H1 (cell line): ENCODE measurements at regions not wholly inside any gene's neighbourhood (a gene's known extent, or its start where the extent isn't known, plus 50 kb on each side); places are given as distances from the start of the nearest gene placed in this dataset.

ENCODE experiments used
- CTCF ChIA-PET: fragments of 300-600 bp; sonication (Branson Sonifier 250); formaldehyde crosslinking; loops from one replicate; lab custom pipeline; 2021; ENCODE audit not compliant: partially characterized antibody; lab: Charles Lee
- POLR2A ChIA-PET: fragments of 300-600 bp; sonication (Branson Sonifier 250); formaldehyde crosslinking; loops from one replicate; lab custom pipeline; 2021; ENCODE audit warnings: inconsistent platforms; ENCODE audit not compliant: partially characterized antibody; lab: Charles Lee
- DNase-seq, 2 experiments: peaks; one replicate each; pipeline versions ENCODE4 v3.0.0 to v3.0.0-alpha.2; 2010 to 2022; ENCODE audit warnings: low spot score in 2 of 2, low read depth in 1 of 2, mixed read lengths in 1 of 2
- FAIRE-seq: peaks from 2 replicates; lab custom pipeline; 2011; peaks lifted over from hg19 to GRCh38; lab: Jason Lieb, UNC
- H2AFZ ChIP-seq: 2 replicates; pipeline ENCODE4 v1.8.1; 2012; ENCODE audit warnings: low read length, inconsistent platforms
- H2AK5ac ChIP-seq: 2 replicates; pipeline ENCODE4 v1.6.1; 2013; ENCODE audit warnings: low read depth, low read length
- H2BK120ac ChIP-seq: replicated peaks from 2 replicates; pipeline ENCODE3; 2013; ENCODE audit warnings: low read depth, low read length, inconsistent platforms
- H2BK12ac ChIP-seq: 2 replicates; pipeline ENCODE4 v1.6.1; 2013; ENCODE audit warnings: low read depth, low read length
- H2BK15ac ChIP-seq: 2 replicates; pipeline ENCODE4 v1.6.1; 2013; ENCODE audit warnings: low read length
- H2BK20ac ChIP-seq: 2 replicates; pipeline ENCODE4 v1.6.1; 2013; ENCODE audit warnings: low read length
- H2BK5ac ChIP-seq: 2 replicates; pipeline ENCODE4 v1.6.1; 2013; ENCODE audit warnings: low read depth, low read length
- H3K14ac ChIP-seq: 2 replicates; pipeline ENCODE4 v1.6.1; 2013; ENCODE audit warnings: inconsistent platforms; ENCODE audit not compliant: insufficient read length
- H3K18ac ChIP-seq: 2 replicates; pipeline ENCODE4 v1.6.1; 2013; ENCODE audit warnings: low read length; ENCODE audit errors: extremely low read depth
- H3K23ac ChIP-seq: 2 replicates; pipeline ENCODE4 v1.6.1; 2013; ENCODE audit warnings: inconsistent platforms; ENCODE audit not compliant: insufficient read length
- H3K23me2 ChIP-seq: 2 replicates; pipeline ENCODE4 v1.6.1; 2013; ENCODE audit warnings: low read depth, low read length
- H3K27ac ChIP-seq: 2 replicates; pipeline ENCODE4 v1.6.1; 2011; ENCODE audit warnings: low read depth, low read length, inconsistent platforms
- H3K27me3 ChIP-seq, 4 experiments: replicated peaks in 1 of 4; 1 replicate in 1 of 4; 2 replicates in 3 of 4; pipeline versions ENCODE4 v1.6.1 to v1.8.1; 2011 to 2013; ENCODE audit warnings: low read length in 3 of 4, mild to moderate bottlenecking in 3 of 4, inconsistent platforms in 2 of 4, mixed read lengths in 2 of 4, moderate library complexity in 1 of 4; ENCODE audit not compliant: control insufficient read depth in 3 of 4, insufficient read depth in 3 of 4; ENCODE audit errors: extremely low read depth in 1 of 4
- H3K36me3 ChIP-seq, 4 experiments: 2 replicates each; pipeline versions ENCODE4 v1.6.1 to v1.8.1; 2011 to 2013; ENCODE audit warnings: mild to moderate bottlenecking in 4 of 4, low read length in 3 of 4, moderate library complexity in 2 of 4, control low read depth in 1 of 4, inconsistent platforms in 1 of 4; ENCODE audit not compliant: insufficient read depth in 4 of 4, control insufficient read depth in 2 of 4
- H3K4ac ChIP-seq: replicated peaks from 2 replicates; pipeline ENCODE3; 2013; ENCODE audit warnings: low read length, low read depth, mixed read lengths, inconsistent platforms; ENCODE audit not compliant: insufficient read length
- H3K4me1 ChIP-seq, 4 experiments: replicated peaks in 1 of 4; 1 replicate in 1 of 4; 2 replicates in 3 of 4; pipeline versions ENCODE4 v1.6.1 to v1.8.1; 2011 to 2013; ENCODE audit warnings: low read length in 3 of 4, inconsistent platforms in 2 of 4, mixed read lengths in 1 of 4; ENCODE audit not compliant: insufficient read depth in 4 of 4, control insufficient read depth in 3 of 4
- H3K4me2 ChIP-seq, 2 experiments: 2 replicates each; pipeline versions ENCODE4 v1.6.1 to v1.8.1; 2011 to 2013; ENCODE audit warnings: low read depth in 2 of 2, low read length in 2 of 2, control low read depth in 1 of 2, inconsistent platforms in 1 of 2, mild to moderate bottlenecking in 1 of 2; ENCODE audit not compliant: insufficient read depth in 1 of 2
- H3K4me3 ChIP-seq, 4 experiments: fragments of 200-600, 300-600 bp in 1 of 4; sonication (generic), shearing (Covaris generic), sonication (Bioruptor Twin) in 1 of 4; 2 replicates each; pipeline versions ENCODE4 v1.5.1 to v1.8.1; 2011 to 2016; ENCODE audit warnings: low read length in 4 of 4, low read depth in 3 of 4, control low read depth in 2 of 4, inconsistent platforms in 2 of 4, mild to moderate bottlenecking in 2 of 4, mixed read lengths in 1 of 4, moderate library complexity in 1 of 4; ENCODE audit not compliant: insufficient read depth in 2 of 4; ENCODE audit errors: extremely low read depth in 1 of 4
- H3K56ac ChIP-seq: replicated peaks from 2 replicates; pipeline ENCODE3; 2013; ENCODE audit warnings: low read depth, mild to moderate bottlenecking, mixed read lengths, low read length, inconsistent platforms; ENCODE audit not compliant: insufficient read length
- H3K79me1 ChIP-seq: 2 replicates; pipeline ENCODE4 v1.6.1; 2013; ENCODE audit warnings: low read depth, low read length, control low read depth
- H3K79me2 ChIP-seq, 2 experiments: 2 replicates each; pipeline versions ENCODE4 v1.6.1 to v1.8.1; 2012 to 2013; ENCODE audit warnings: low read length in 2 of 2, mild to moderate bottlenecking in 2 of 2, inconsistent platforms in 1 of 2; ENCODE audit not compliant: insufficient read depth in 2 of 2, control insufficient read depth in 1 of 2
- H3K9ac ChIP-seq, 4 experiments: replicated peaks in 1 of 4; 1 replicate in 1 of 4; 2 replicates in 3 of 4; pipeline versions ENCODE4 v1.6.1 to v1.8.1; 2011 to 2013; ENCODE audit warnings: low read depth in 3 of 4, low read length in 3 of 4, control low read depth in 2 of 4, mild to moderate bottlenecking in 2 of 4, moderate library complexity in 2 of 4, inconsistent platforms in 1 of 4; ENCODE audit errors: extremely low read depth in 1 of 4
- H3K9me3 ChIP-seq, 2 experiments: 2 replicates each; pipeline versions ENCODE4 v1.6.1 to v1.8.1; 2012 to 2013; ENCODE audit warnings: mild to moderate bottlenecking in 2 of 2, moderate library complexity in 2 of 2, control low read depth in 1 of 2, inconsistent platforms in 1 of 2, low read depth in 1 of 2, low read length in 1 of 2, mixed read lengths in 1 of 2; ENCODE audit not compliant: insufficient read depth in 2 of 2
- H4K20me1 ChIP-seq, 2 experiments: replicated peaks in 1 of 2; 2 replicates each; pipeline versions ENCODE3 to v1.8.1; 2011 to 2013; ENCODE audit warnings: inconsistent platforms in 2 of 2, low read length in 2 of 2, mild to moderate bottlenecking in 1 of 2; ENCODE audit not compliant: insufficient read depth in 2 of 2, control insufficient read depth in 1 of 2
- H4K5ac ChIP-seq: 2 replicates; pipeline ENCODE4 v1.6.1; 2013; ENCODE audit warnings: low read length, low read depth, mixed read lengths, inconsistent platforms; ENCODE audit not compliant: insufficient read length
- H4K8ac ChIP-seq: 2 replicates; pipeline ENCODE4 v1.8.0; 2013; ENCODE audit warnings: mild to moderate bottlenecking, moderate library complexity, low read length, inconsistent platforms; ENCODE audit not compliant: insufficient read depth; ENCODE audit errors: extremely low read depth
- H4K91ac ChIP-seq: replicated peaks from 2 replicates; pipeline ENCODE3; 2013; ENCODE audit warnings: low read length, mixed read lengths, inconsistent platforms; ENCODE audit not compliant: insufficient read length
- ATF2 ChIP-seq: IDR thresholded peaks from 2 replicates; pipeline ENCODE4 v1.6.1; 2012; ENCODE audit warnings: low read length, inconsistent platforms
- CBX5 ChIP-seq: fragments of 300-800, 300-1000 bp; sonication (generic); IDR thresholded peaks from 2 replicates; pipeline ENCODE4 v1.7.1; 2016; ENCODE audit warnings: antibody characterized with exemption, low read length, low read depth
- CREB1 ChIP-seq: IDR thresholded peaks from 2 replicates; pipeline ENCODE4 v1.6.1; 2012; ENCODE audit warnings: inconsistent platforms
- EZH2 ChIP-seq: fragments of 200-600 bp; sonication (generic); IDR thresholded peaks from 2 replicates; pipeline ENCODE4 v1.7.1; 2012; ENCODE audit warnings: low read depth, mild to moderate bottlenecking, moderate library complexity, low read length, inconsistent platforms; ENCODE audit not compliant: severe bottlenecking
- GTF2F1 ChIP-seq: IDR thresholded peaks from 2 replicates; pipeline ENCODE4 v1.6.1; 2012; ENCODE audit warnings: low read depth, low read length, improper control_type of control experiment, borderline replicate concordance
- KDM4A ChIP-seq: IDR thresholded peaks from one replicate; pipeline ENCODE4 v1.7.1; 2012; ENCODE audit warnings: low read depth, mild to moderate bottlenecking, moderate library complexity, low read length, inconsistent platforms; ENCODE audit not compliant: severe bottlenecking
- KDM5A ChIP-seq: fragments of 200-600 bp; IDR thresholded peaks from 2 replicates; pipeline ENCODE4 v1.7.1; 2012; ENCODE audit warnings: mild to moderate bottlenecking, low read length, inconsistent platforms, mixed read lengths
- RAD21 ChIP-seq, 2 experiments: IDR thresholded peaks in 1 of 2; conservative IDR thresholded peaks in 1 of 2; 2 replicates each; pipeline ENCODE4 v1.6.1; 2011; ENCODE audit warnings: low read depth in 2 of 2, low read length in 2 of 2, improper control_type of control experiment in 1 of 2, inconsistent platforms in 1 of 2, mild to moderate bottlenecking in 1 of 2, moderate library complexity in 1 of 2
- RNF2 ChIP-seq: fragments of 200-900, 300-1000 bp; sonication (generic); IDR thresholded peaks from 2 replicates; pipeline ENCODE4 v1.7.1; 2016; ENCODE audit warnings: borderline replicate concordance, low read depth, mild to moderate bottlenecking, antibody characterized with exemption, low read length; ENCODE audit not compliant: poor library complexity, severe bottlenecking; ENCODE audit errors: missing control alignments
- SP2 ChIP-seq: IDR thresholded peaks from 2 replicates; pipeline ENCODE4 v1.6.1; 2012; ENCODE audit warnings: mild to moderate bottlenecking, low read length, inconsistent platforms
- SP4 ChIP-seq: IDR thresholded peaks from 2 replicates; pipeline ENCODE4 v1.6.1; 2012; ENCODE audit warnings: low read length, inconsistent platforms
- TAF7 ChIP-seq: optimal IDR thresholded peaks from 2 replicates; pipeline ENCODE3; 2011; ENCODE audit warnings: low read depth, mild to moderate bottlenecking, inconsistent platforms, low read length, moderate library complexity, borderline replicate concordance
- TCF12 ChIP-seq: IDR thresholded peaks from 2 replicates; pipeline ENCODE4 v1.6.1; 2011; ENCODE audit warnings: low read depth, mild to moderate bottlenecking, low read length
- WGBS, 2 experiments: shearing (Covaris generic) in 1 of 2; methylation state at CpG; one replicate each; pipeline versions ENCODE4 v1.1.6 to v1.1.7; 2013 to 2015; ENCODE audit warnings: low lambda C conversion rate in 2 of 2, mixed read lengths in 2 of 2, inconsistent platforms in 1 of 2, low coverage in 1 of 2, missing lambda C conversion rate in 1 of 2; ENCODE audit not compliant: insufficient replicate concordance in 2 of 2, insufficient coverage in 1 of 2, insufficient read length in 1 of 2; ENCODE audit errors: extremely low coverage in 1 of 2, missing lambda C conversion rate in 1 of 2; 5-methylcytosine and 5-hydroxymethylcytosine counted together

GRCh38 chr6:28646650-28647049, 121.0 kb downstream of the GPX5 start:
- Histone ChIP-seq H2BK5ac (no peak overlapping the region), H3K23me2 (peaks cover 6% of the 10 kb centered on the region), H2AK5ac (no peak overlapping the region), H3K27me3 (no peaks in the 10 kb centered on the region), H2BK15ac (no peak overlapping the region), H3K9ac (no peak overlapping the region), H2AFZ (no peak overlapping the region), H3K18ac (no peak overlapping the region), H3K4me3 (no peak overlapping the region), H3K36me3 (no peaks in the 10 kb centered on the region), H3K4ac (no peak overlapping the region), H2BK20ac (no peak overlapping the region), H3K23ac (no peak overlapping the region), H3K4me1 (no peaks in the 10 kb centered on the region), H3K14ac (no peak overlapping the region), H2BK12ac (no peak overlapping the region), H3K4me2 (no peak overlapping the region), H4K5ac (no peak overlapping the region), H4K8ac (no peak overlapping the region), H4K91ac (no peak overlapping the region), H3K56ac (no peak overlapping the region), H2BK120ac (no peak overlapping the region), H3K9me3 (no peaks in the 10 kb centered on the region), H4K20me1 (no peaks in the 10 kb centered on the region), H3K79me2 (no peaks in the 10 kb centered on the region), H3K27ac (no peak overlapping the region), H3K79me1 (no peaks in the 10 kb centered on the region)
- FAIRE-seq = no peak
- ChIA-PET CTCF (no interaction called here), POLR2A (interaction anchor here (0.5 kb wide), 1 partner anchor 42 kb away, joined by 3 read pairs; no protein-coding TSS in a partner anchor)
- 75% methylated on average over 1 of the region's 1 CpG; no CpG with 5 or more reads in 1 of the 2 experiments for WGBS, 2 experiments
- no peak for DNase-seq
- TF ChIP-seq CREB1 = no peak
- no peak for TF ChIP-seq RAD21 (IDR thresholded peaks at IDR 0.05 in 1 of 2, conservative IDR thresholded peaks at IDR 0.05 in 1 of 2; ENCODE audit: low read depth in 2 of 2, low read length in 2 of 2)
- no peak for TF ChIP-seq ATF2
- no peak for TF ChIP-seq RNF2
- no peak for TF ChIP-seq SP2
- no peak for TF ChIP-seq KDM5A
- TF ChIP-seq TCF12 = no peak
- TF ChIP-seq TAF7 = no peak
- TF ChIP-seq KDM4A = no peak
- TF ChIP-seq CBX5 = no peak
- no peak for TF ChIP-seq SP4
- no peak for TF ChIP-seq EZH2
- TF ChIP-seq GTF2F1 = no peak
